Gastrocnemius medialis (tissue), 4 donors: ENCODE measurements at regions not wholly inside any gene's neighbourhood (a gene's known extent, or its start where the extent isn't known, plus 50 kb on each side); places are given as distances from the start of the nearest gene placed in this dataset.

Experiments
- POLR2A ChIP-seq, 2 donors: fragments of 450-650 bp; IDR thresholded peaks; one replicate each; pipeline ENCODE4 v1.6.1; 2017; ENCODE audit warnings: antibody characterized with exemption in 2 of 2, mild to moderate bottlenecking in 2 of 2, moderate library complexity in 2 of 2
- TF ChIP-seq, protein P1 (sequence below), 5 experiments: fragments of 450-650 bp in 3 of 5; fragments of 200-600 bp in 2 of 5; sonication (generic) in 2 of 5; IDR thresholded peaks in 4 of 5; conservative IDR thresholded peaks in 1 of 5; 1 replicate in 4 of 5; 2 replicates in 1 of 5; pipeline ENCODE4 v1.5.1; 2016 to 2019; ENCODE audit warnings: antibody characterized with exemption in 5 of 5, mild to moderate bottlenecking in 3 of 5, moderate library complexity in 3 of 5

DNA sequence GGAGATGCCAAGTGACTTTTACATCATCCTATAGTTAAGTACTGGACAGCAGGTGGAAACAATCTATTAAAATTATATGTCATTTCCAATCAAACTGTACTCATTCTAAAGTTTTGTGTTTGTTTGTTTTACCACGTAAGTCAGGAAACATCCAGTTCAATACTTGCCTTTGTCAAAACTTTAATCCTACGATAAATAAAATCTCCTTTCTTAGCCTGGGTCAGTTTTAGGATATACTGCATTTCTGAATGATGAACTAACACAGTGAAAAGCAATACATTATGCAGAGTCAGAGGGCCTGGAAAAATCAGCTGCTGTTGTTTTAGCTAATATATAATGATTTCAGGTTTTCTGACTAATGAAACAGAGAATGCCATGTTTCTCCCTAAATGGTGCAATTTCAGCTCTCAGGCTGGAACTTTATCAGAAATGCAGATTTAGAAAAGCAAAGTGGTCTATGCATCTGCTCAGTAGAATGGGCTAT is 756.4 kb downstream of the CDH11 start:
- TF ChIP-seq, protein P1, sequence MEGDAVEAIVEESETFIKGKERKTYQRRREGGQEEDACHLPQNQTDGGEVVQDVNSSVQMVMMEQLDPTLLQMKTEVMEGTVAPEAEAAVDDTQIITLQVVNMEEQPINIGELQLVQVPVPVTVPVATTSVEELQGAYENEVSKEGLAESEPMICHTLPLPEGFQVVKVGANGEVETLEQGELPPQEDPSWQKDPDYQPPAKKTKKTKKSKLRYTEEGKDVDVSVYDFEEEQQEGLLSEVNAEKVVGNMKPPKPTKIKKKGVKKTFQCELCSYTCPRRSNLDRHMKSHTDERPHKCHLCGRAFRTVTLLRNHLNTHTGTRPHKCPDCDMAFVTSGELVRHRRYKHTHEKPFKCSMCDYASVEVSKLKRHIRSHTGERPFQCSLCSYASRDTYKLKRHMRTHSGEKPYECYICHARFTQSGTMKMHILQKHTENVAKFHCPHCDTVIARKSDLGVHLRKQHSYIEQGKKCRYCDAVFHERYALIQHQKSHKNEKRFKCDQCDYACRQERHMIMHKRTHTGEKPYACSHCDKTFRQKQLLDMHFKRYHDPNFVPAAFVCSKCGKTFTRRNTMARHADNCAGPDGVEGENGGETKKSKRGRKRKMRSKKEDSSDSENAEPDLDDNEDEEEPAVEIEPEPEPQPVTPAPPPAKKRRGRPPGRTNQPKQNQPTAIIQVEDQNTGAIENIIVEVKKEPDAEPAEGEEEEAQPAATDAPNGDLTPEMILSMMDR (IDR thresholded peaks at IDR 0.05 in 4 of 5, conservative IDR thresholded peaks at IDR 0.05 in 1 of 5) = no peak
- no peak for TF ChIP-seq POLR2A (IDR thresholded peaks at IDR 0.05)
